HG02840 (cell line): ENCODE measurements at regions not wholly inside any gene's neighbourhood (a gene's known extent, or its start where the extent isn't known, plus 50 kb on each side); places are given as distances from the start of the nearest gene placed in this dataset.

Source experiments
- ATAC-seq: cut with Tn5 transposase; IDR thresholded peaks from one replicate; pipeline ENCODE4 v1.9.1; 2021; ENCODE audit warnings: mild to moderate bottlenecking, moderate library complexity, moderate number of reproducible peaks; ENCODE audit not compliant: unreplicated experiment, low FRiP score

DNA sequence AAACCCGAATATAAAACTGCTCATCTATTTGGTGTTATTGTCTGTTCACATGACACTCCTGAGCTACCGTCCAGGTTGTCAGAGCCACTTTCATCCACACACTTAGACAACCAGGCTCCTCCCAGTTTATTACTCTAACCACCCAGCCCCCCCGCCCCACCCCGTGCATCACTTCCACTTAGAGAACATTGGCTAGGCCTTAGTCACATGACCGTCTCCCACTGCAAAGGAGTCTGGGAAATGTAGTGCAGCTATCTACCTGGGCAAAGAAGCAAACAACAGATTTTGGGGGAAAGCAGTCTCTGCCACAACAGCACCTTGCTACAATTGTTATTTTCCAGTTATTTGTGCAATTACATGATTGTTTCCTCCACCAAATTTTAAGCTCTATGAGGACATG is 57.6 kb upstream of the RBPJ start:
- no peak for ATAC-seq

DNA sequence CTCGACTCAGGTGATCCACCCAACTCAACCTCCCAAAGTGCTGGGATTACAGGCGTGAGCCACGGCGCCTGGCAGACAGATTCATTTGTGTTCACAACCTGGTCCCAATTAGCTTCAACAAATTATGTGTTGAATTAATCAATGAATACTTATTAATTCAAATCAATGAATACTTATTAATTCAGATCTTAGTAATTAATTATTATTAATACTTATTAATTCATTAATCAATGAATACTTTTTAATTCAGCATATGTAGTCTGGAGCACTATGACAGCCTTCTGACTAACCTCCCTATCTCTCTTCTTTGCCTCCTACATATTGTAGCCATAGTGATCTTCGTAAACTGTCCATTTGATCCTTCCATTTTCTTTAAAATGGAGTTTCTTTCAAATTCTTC is 56.7 kb upstream of the RBPJ start:
- ATAC-seq = no peak

GRCh38 chr4:26267087-26267486 is 53.7 kb upstream of the RBPJ start:
- no peak for ATAC-seq

DNA sequence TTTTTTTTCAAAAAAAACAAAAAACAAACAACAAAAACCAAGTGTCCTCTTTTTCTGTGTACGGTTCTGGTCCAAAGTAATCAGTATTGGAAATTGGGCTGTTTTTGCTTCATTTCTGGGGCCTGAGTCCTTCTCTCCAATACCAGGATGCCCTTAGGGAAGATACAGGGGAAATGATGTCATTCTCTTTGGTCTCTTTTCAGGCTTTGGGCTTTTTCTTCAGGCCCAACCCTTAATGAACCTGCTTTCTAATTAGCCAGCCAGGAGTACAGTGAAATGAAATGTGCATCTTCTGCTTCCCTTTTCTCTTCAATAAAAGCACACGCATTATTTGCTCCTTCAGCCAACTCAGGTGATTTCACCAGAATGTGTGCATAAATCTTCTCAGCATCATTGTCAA is 52.6 kb upstream of the RBPJ start:
- no peak for ATAC-seq

GRCh38 chr4:26269038-26269437 is 51.8 kb upstream of the RBPJ start:
- no peak for ATAC-seq
